VCaP (cell line): ENCODE measurements at regions not wholly inside any gene's neighbourhood (a gene's known extent, or its start where the extent isn't known, plus 50 kb on each side); places are given as distances from the start of the nearest gene placed in this dataset.
A peak's percentile ranks its signal among the peaks of the same experiment; 100 is the strongest.
"Not testable (repeated sequence)": the region's sequence is repeated elsewhere in the genome, so short reads cannot be mapped to it uniquely, and the experiment has no call there.

Source experiments
- H3K27ac ChIP-seq: fragments of 450-650 bp; 2 replicates; pipeline ENCODE4 v1.5.1; 2017
- CTCF ChIP-seq: fragments of 450-650 bp; conservative IDR thresholded peaks from 2 replicates; pipeline ENCODE4 v1.5.1; 2017; ENCODE audit warnings: mild to moderate bottlenecking, moderate library complexity

- no peak for TF ChIP-seq CTCF
- no peak overlapping the region for H3K27ac ChIP-seq
Observed at GRCh38 chr2:106004851-106005250, 189.2 kb downstream of the UXS1 start.

GRCh38 chr2:105999211-105999989, 194.7 kb downstream of the UXS1 start:
- no peak for TF ChIP-seq CTCF
- peak overlapping the region; percentile 64 for H3K27ac ChIP-seq

- peak overlapping the region; percentile 64; the same call in 1 of the 2 replicates for H3K27ac ChIP-seq
- no peak for TF ChIP-seq CTCF
Observed at GRCh38 chr2:105997711-105998110, 196.4 kb downstream of the UXS1 start.

GRCh38 chr2:105990624-105991023, 203.5 kb downstream of the UXS1 start:
- no peak for TF ChIP-seq CTCF
- no peak overlapping the region for H3K27ac ChIP-seq

GRCh38 chr2:105989803-105990202, 204.3 kb downstream of the UXS1 start:
- H3K27ac ChIP-seq, result not testable (repeated sequence)

- TF ChIP-seq CTCF, result no peak
Observed at GRCh38 chr2:105989070-105989469, 205.0 kb downstream of the UXS1 start.

GRCh38 chr2:105977807-105978206, 216.3 kb downstream of the UXS1 start:
- no peak for TF ChIP-seq CTCF
- H3K27ac ChIP-seq, result no peak overlapping the region

More at GRCh38 chr2:105989070-105989469, 205.0 kb downstream of the UXS1 start:
- H3K27ac ChIP-seq, result no peak overlapping the region

GRCh38 chr2:105977212-105977611, 216.9 kb downstream of the UXS1 start:
- no peak overlapping the region for H3K27ac ChIP-seq
- no peak for TF ChIP-seq CTCF
